Endothelial cell (in vitro differentiated cells): ENCODE measurements at regions not wholly inside any gene's neighbourhood (a gene's known extent, or its start where the extent isn't known, plus 50 kb on each side); places are given as distances from the start of the nearest gene placed in this dataset.

Experiments used
- DNase-seq: peaks from one replicate; pipeline ENCODE4 v3.0.0; 2021; ENCODE audit warnings: low spot score
- H3K27ac Mint-ChIP-seq: one replicate; pipeline ENCODE4 v1.8.0; 2021; ENCODE audit warnings: mixed read lengths, inconsistent platforms; ENCODE audit not compliant: unreplicated experiment
- H3K27me3 Mint-ChIP-seq: one replicate; pipeline ENCODE4 v1.8.0; 2021; ENCODE audit warnings: mild to moderate bottlenecking, moderate library complexity, mixed read lengths, inconsistent platforms; ENCODE audit not compliant: unreplicated experiment
- H3K36me3 Mint-ChIP-seq: one replicate; pipeline ENCODE4 v1.8.0; 2021; ENCODE audit warnings: mild to moderate bottlenecking, low read depth, mixed read lengths, inconsistent platforms; ENCODE audit not compliant: unreplicated experiment
- H3K4me1 Mint-ChIP-seq: one replicate; pipeline ENCODE4 v1.8.0; 2021; ENCODE audit warnings: mild to moderate bottlenecking, mixed read lengths, inconsistent platforms; ENCODE audit not compliant: unreplicated experiment
- H3K4me3 Mint-ChIP-seq: one replicate; pipeline ENCODE4 v1.8.0; 2021; ENCODE audit warnings: mild to moderate bottlenecking, mixed read lengths, inconsistent platforms; ENCODE audit not compliant: unreplicated experiment
- H3K9me3 Mint-ChIP-seq: one replicate; pipeline ENCODE4 v1.8.0; 2021; ENCODE audit warnings: mixed read lengths, inconsistent platforms; ENCODE audit not compliant: unreplicated experiment
- TF ChIP-seq, protein P1 (sequence below): fragments of 200-600 bp; sonication (generic); IDR thresholded peaks from one replicate; pipeline ENCODE4 v1.5.0; 2021; ENCODE audit warnings: antibody characterized with exemption; ENCODE audit not compliant: unreplicated experiment

DNA sequence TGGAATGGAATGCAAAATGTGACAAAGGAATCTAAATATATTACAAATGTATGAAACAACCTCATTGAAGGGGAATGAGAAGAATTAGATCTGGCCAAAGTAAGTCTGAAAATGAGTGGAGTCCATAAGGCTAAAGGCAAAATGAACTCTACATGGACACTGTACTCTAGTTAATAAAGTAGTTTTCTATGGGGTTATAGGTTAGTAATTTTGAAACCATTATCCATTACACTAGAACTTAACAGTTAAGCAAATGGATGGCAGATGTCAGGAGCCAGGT lies 222.1 kb downstream of the NUAK1 start:
- no peak overlapping the region for H3K27ac Mint-ChIP-seq
- H3K4me1 Mint-ChIP-seq = no peaks in the 10 kb centered on the region
- no peak overlapping the region for H3K4me3 Mint-ChIP-seq
- no peaks in the 10 kb centered on the region for H3K9me3 Mint-ChIP-seq
- no peak for DNase-seq
- H3K27me3 Mint-ChIP-seq = no peaks in the 10 kb centered on the region
- TF ChIP-seq, protein P1, sequence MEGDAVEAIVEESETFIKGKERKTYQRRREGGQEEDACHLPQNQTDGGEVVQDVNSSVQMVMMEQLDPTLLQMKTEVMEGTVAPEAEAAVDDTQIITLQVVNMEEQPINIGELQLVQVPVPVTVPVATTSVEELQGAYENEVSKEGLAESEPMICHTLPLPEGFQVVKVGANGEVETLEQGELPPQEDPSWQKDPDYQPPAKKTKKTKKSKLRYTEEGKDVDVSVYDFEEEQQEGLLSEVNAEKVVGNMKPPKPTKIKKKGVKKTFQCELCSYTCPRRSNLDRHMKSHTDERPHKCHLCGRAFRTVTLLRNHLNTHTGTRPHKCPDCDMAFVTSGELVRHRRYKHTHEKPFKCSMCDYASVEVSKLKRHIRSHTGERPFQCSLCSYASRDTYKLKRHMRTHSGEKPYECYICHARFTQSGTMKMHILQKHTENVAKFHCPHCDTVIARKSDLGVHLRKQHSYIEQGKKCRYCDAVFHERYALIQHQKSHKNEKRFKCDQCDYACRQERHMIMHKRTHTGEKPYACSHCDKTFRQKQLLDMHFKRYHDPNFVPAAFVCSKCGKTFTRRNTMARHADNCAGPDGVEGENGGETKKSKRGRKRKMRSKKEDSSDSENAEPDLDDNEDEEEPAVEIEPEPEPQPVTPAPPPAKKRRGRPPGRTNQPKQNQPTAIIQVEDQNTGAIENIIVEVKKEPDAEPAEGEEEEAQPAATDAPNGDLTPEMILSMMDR = no peak
- no peaks in the 10 kb centered on the region for H3K36me3 Mint-ChIP-seq

DNA sequence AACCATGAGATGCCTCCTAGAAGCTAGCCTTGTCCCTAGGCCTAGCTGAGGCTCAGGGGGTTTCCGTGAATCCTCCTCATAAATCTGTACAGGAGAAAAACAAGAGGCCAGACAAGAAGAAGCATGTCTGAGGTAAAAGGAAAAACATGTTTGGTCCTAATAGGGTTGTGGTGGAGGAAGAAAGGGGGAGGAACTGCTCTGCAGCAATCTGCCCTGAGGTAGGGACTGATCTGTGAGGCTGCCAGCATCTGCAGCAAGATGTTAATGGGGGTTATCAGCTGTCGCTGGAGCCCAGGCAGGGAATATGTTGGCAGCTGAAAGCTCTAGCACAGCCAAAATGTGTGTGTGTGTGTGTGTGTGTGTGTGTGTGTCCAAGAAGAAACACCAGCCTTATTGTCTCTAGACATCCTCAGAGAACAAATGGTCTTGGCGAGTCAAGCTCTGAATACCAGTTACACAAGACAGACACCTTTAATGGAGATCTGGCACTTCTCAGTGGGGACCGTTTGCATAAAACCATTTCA lies 218.5 kb downstream of the NUAK1 start:
- Mint-ChIP-seq H3K27ac (no peak overlapping the region), H3K27me3 (no peaks in the 10 kb centered on the region), H3K9me3 (no peaks in the 10 kb centered on the region), H3K4me1 (no peaks in the 10 kb centered on the region), H3K4me3 (no peak overlapping the region), H3K36me3 (no peaks in the 10 kb centered on the region)
- TF ChIP-seq, protein P1 = no peak
- no peak for DNase-seq

DNA sequence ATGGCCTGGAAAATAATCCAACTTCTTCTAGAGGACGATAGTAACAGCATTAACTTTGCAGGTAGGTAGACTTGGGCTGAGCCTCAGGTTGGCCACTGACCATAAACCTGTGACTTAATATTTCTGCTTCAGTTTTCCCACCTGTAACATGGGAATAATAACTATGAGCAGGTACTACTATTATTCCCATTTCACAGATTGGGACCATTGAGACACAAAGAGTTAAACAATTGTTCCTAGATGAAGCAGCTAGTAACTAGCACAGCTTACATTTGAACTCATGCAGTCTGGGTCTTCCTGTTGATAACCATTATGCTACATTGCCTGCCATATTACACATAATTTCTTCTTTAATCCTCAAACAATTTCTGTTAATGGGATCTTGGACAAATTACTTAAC lies 217.7 kb downstream of the NUAK1 start:
- Mint-ChIP-seq H3K4me3 (no peak overlapping the region), H3K27me3 (no peaks in the 10 kb centered on the region), H3K9me3 (no peaks in the 10 kb centered on the region), H3K36me3 (no peaks in the 10 kb centered on the region), H3K4me1 (no peaks in the 10 kb centered on the region), H3K27ac (no peak overlapping the region)
- DNase-seq = no peak
- TF ChIP-seq, protein P1 = no peak

DNA sequence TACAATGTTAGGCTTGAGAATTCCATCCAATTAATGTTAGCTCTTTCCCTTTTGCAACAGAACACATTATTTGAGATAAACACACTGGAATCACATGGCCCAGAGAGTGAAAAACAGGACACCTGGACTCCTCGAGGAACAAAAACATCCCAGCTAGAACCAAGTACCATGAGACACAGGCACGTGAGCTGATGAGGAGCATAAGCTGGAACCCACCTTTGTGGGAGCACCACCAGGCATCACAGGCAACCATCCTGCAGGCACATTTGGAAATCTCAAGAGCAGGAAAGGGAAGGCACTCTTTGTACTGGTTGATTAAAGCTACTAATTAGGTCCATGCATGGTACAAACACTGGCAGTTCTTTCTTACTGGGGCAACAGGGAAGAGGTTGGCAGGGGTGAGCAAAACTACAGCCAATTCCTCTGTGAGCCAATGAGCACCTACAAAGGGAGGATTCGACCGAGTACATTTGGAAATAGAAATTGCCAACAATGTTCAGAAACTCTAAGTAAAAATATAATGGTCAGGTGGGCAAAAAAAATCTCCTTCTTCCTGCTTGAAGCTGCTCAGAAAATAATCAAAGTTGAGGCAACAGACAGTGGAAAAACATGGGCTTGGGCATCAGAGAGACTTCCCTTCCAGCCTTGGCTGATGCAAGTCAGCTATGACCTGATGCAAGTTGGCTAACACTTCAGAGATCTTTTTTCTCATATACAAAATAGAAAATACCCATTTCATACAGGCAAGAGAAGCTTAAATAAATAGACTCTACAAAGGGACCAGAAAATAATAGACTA lies 216.7 kb downstream of the NUAK1 start:
- TF ChIP-seq, protein P1 = no peak
- Mint-ChIP-seq H3K9me3 (no peaks in the 10 kb centered on the region), H3K4me1 (no peaks in the 10 kb centered on the region), H3K4me3 (no peak overlapping the region), H3K36me3 (no peaks in the 10 kb centered on the region), H3K27me3 (no peaks in the 10 kb centered on the region), H3K27ac (no peak overlapping the region)
- DNase-seq = no peak

DNA sequence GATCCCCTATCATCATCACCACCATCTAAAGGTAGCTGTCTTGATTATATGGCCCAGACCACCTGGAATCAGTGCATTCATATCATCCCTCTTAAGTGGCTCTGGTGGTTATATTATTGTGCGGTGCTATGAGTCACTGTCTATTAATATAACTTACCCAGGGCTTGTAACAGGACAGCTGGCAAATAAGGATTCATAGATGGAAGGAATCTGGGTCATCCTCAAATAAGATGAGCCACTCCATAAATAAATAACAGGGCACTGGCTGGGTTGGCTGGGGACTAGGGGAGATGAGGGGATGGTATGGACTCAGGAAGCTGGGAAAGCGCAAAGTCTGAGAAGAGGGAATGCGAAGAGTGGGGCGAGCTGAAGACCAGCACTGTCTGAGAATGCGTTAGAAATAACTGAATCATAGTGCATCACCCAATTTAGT lies 216.1 kb downstream of the NUAK1 start:
- Mint-ChIP-seq H3K27ac (no peak overlapping the region), H3K9me3 (no peaks in the 10 kb centered on the region), H3K4me1 (no peaks in the 10 kb centered on the region), H3K27me3 (no peaks in the 10 kb centered on the region), H3K4me3 (no peak overlapping the region), H3K36me3 (no peaks in the 10 kb centered on the region)
- TF ChIP-seq, protein P1 = no peak
- no peak for DNase-seq
